PC-3 (cell line): ENCODE measurements at regions not wholly inside any gene's neighbourhood (a gene's known extent, or its start where the extent isn't known, plus 50 kb on each side); places are given as distances from the start of the nearest gene placed in this dataset.

ENCODE experiments used
- EZH2 ChIP-seq: fragments of 300-600 bp; sonication (generic); IDR thresholded peaks from one replicate; pipeline ENCODE4 v1.6.1; 2017; ENCODE audit warnings: antibody characterized with exemption, mild to moderate bottlenecking, low read length; ENCODE audit not compliant: unreplicated experiment
- TF ChIP-seq, protein P1 (sequence below): fragments of 300-600 bp; sonication (generic); conservative IDR thresholded peaks from 2 replicates; pipeline ENCODE4 v1.5.1; 2017; ENCODE audit warnings: antibody characterized with exemption, low read depth, mild to moderate bottlenecking, low read length

DNA sequence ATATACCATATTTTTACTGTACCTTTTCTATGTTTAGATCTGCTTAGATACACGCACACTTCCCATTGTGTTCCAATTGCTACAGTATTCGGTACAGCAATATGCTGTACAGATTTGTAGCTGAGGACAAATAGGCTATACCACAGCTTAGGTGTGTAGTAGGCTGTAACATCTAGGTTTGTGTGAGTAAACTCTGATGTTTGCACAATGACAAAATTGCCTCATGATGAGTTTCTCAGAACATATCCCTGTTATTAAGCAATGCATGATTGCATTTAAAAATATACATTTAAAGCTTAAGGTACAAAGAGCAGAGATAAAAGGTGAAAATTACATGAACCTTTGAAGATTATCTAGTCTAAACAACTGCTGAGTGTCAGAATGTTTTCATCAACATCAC lies 181.7 kb downstream of the ADGRA3 start:
- TF ChIP-seq, protein P1, sequence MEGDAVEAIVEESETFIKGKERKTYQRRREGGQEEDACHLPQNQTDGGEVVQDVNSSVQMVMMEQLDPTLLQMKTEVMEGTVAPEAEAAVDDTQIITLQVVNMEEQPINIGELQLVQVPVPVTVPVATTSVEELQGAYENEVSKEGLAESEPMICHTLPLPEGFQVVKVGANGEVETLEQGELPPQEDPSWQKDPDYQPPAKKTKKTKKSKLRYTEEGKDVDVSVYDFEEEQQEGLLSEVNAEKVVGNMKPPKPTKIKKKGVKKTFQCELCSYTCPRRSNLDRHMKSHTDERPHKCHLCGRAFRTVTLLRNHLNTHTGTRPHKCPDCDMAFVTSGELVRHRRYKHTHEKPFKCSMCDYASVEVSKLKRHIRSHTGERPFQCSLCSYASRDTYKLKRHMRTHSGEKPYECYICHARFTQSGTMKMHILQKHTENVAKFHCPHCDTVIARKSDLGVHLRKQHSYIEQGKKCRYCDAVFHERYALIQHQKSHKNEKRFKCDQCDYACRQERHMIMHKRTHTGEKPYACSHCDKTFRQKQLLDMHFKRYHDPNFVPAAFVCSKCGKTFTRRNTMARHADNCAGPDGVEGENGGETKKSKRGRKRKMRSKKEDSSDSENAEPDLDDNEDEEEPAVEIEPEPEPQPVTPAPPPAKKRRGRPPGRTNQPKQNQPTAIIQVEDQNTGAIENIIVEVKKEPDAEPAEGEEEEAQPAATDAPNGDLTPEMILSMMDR = no peak
- no peak for TF ChIP-seq EZH2
